HCT116 (cell line): ENCODE measurements at regions not wholly inside any gene's neighbourhood (a gene's known extent, or its start where the extent isn't known, plus 50 kb on each side); places are given as distances from the start of the nearest gene placed in this dataset.

Source experiments
- ATAC-seq: fragments of 200-7000 bp; cut with Tn5 transposase; 2 replicates; pipeline ENCODE4 v1.9.1; 2020; ENCODE audit warnings: mild to moderate bottlenecking, moderate library complexity
- BruUV-seq: library from RNA; stranded (reverse); fragments of 400-500 nt; replicated peaks from 2 replicates; lab custom pipeline; 2021; lab: Mats Ljungman, UMichigan
- CTCF ChIA-PET: fragments of 300-600 bp; sonication (Branson Sonifier 250); formaldehyde crosslinking; loops from one replicate; lab custom pipeline; 2021; ENCODE audit warnings: antibody characterized with exemption; lab: Charles Lee
- POLR2A ChIA-PET: fragments of 300-600, 350-600 bp; sonication (Branson Sonifier 250); formaldehyde crosslinking; loops from one replicate; lab custom pipeline; 2021; ENCODE audit warnings: antibody characterized with exemption; lab: Charles Lee
- RAD21 ChIA-PET, 2 experiments: fragments of 300-600 bp; sonication (Branson Sonifier 250); formaldehyde crosslinking; loops; one replicate each; lab custom pipeline; 2023; ENCODE audit warnings: low total read pairs in 2 of 2; ENCODE audit not compliant: uncharacterized antibody in 2 of 2, unreplicated experiment in 2 of 2, low non-redundant PET in 1 of 2; lab: Charles Lee
- DNase-seq: peaks from one replicate; pipeline ENCODE4 v3.0.0-alpha.2; 2010; ENCODE audit warnings: low read depth, low spot score
- H2AFZ ChIP-seq: fragments of 200-600 bp; shearing (Covaris generic), sonication (generic); 2 replicates; pipeline ENCODE4 v1.6.1; 2017; ENCODE audit warnings: low read depth, mixed run types, mixed read lengths, antibody characterized with exemption, low read length; ENCODE audit not compliant: poor library complexity, severe bottlenecking
- H3K27ac ChIP-seq: 2 replicates; pipeline ENCODE4 v1.5.1; 2012; ENCODE audit warnings: low read depth, low read length
- H3K27me3 ChIP-seq: fragments of 200-600 bp; sonication (generic); 2 replicates; pipeline ENCODE4 v1.6.1; 2016; ENCODE audit warnings: mixed run types, low read length, mixed read lengths; ENCODE audit not compliant: insufficient read depth
- H3K36me3 ChIP-seq, 2 experiments: fragments of 200-500 bp in 1 of 2; fragments of 200-600 bp in 1 of 2; sonication (Bioruptor generic) in 1 of 2; sonication (generic) in 1 of 2; 2 replicates each; pipeline versions ENCODE4 v1.5.1 to v1.6.1; 2014 to 2016; ENCODE audit warnings: low read length in 2 of 2, inconsistent platforms in 1 of 2, mixed read lengths in 1 of 2, mixed run types in 1 of 2; ENCODE audit not compliant: insufficient read depth in 2 of 2, control insufficient read depth in 1 of 2
- H3K4me1 ChIP-seq, 2 experiments: fragments of 200-600 bp in 1 of 2; sonication (generic) in 1 of 2; 2 replicates each; pipeline versions ENCODE4 v1.5.1 to v1.6.1; 2012 to 2017; ENCODE audit warnings: low read length in 2 of 2, inconsistent platforms in 1 of 2, mild to moderate bottlenecking in 1 of 2, mixed read lengths in 1 of 2, mixed run types in 1 of 2, moderate library complexity in 1 of 2; ENCODE audit not compliant: insufficient read depth in 2 of 2, control insufficient read depth in 1 of 2
- H3K4me2 ChIP-seq: fragments of 200-600 bp; sonication (generic); 2 replicates; pipeline ENCODE4 v1.6.1; 2017; ENCODE audit warnings: mixed run types, low read length, mixed read lengths
- H3K4me3 ChIP-seq, 2 experiments: fragments of 200-600 bp in 1 of 2; sonication (generic) in 1 of 2; replicated peaks in 1 of 2; 2 replicates each; pipeline ENCODE4 v1.5.1; 2011 to 2016; ENCODE audit warnings: low read length in 2 of 2, control low read depth in 1 of 2, low read depth in 1 of 2, mild to moderate bottlenecking in 1 of 2, mixed read lengths in 1 of 2, mixed run types in 1 of 2
- H3K79me2 ChIP-seq: fragments of 200-600 bp; sonication (generic); 2 replicates; pipeline ENCODE4 v1.6.1; 2017; ENCODE audit warnings: mild to moderate bottlenecking, mixed run types, low read length, moderate library complexity, mixed read lengths; ENCODE audit not compliant: insufficient read depth
- H3K9ac ChIP-seq: fragments of 200-600 bp; sonication (generic); 2 replicates; pipeline ENCODE4 v1.6.1; 2016; ENCODE audit warnings: low read length, mixed read lengths
- H3K9me2 ChIP-seq: fragments of 200-600 bp; sonication (generic), shearing (Covaris generic); 2 replicates; pipeline ENCODE4 v1.6.1; 2017; ENCODE audit warnings: mixed run types, mild to moderate bottlenecking, moderate library complexity; ENCODE audit not compliant: insufficient read depth
- H3K9me3 ChIP-seq, 2 experiments: fragments of 200-500 bp in 1 of 2; fragments of 200-600 bp in 1 of 2; sonication (Bioruptor generic) in 1 of 2; sonication (generic) in 1 of 2; 2 replicates each; pipeline ENCODE4 v1.6.1; 2014 to 2017; ENCODE audit warnings: low read length in 2 of 2, mixed read lengths in 2 of 2, inconsistent platforms in 1 of 2, low read depth in 1 of 2, mild to moderate bottlenecking in 1 of 2, mixed run types in 1 of 2, moderate library complexity in 1 of 2; ENCODE audit not compliant: control insufficient read depth in 1 of 2, insufficient read depth in 1 of 2
- H4K20me1 ChIP-seq: fragments of 200-600 bp; sonication (generic), shearing (Covaris generic); 2 replicates; pipeline ENCODE4 v1.6.1; 2017; ENCODE audit warnings: mixed run types, mild to moderate bottlenecking, moderate library complexity; ENCODE audit not compliant: insufficient read depth
- EGR1 ChIP-seq: IDR thresholded peaks from 2 replicates; pipeline ENCODE4 v1.6.1; 2012; ENCODE audit warnings: low read depth
- JUND ChIP-seq: IDR thresholded peaks from 2 replicates; pipeline ENCODE4 v1.6.1; 2012
- SRF ChIP-seq: IDR thresholded peaks from 2 replicates; pipeline ENCODE4 v1.6.1; 2012; ENCODE audit warnings: low read depth
- YY1 ChIP-seq: IDR thresholded peaks from 2 replicates; pipeline ENCODE4 v1.6.1; 2011; ENCODE audit warnings: low read length, low read depth, moderate library complexity, mild to moderate bottlenecking; ENCODE audit not compliant: insufficient replicate concordance; ENCODE audit errors: extremely low read depth
- intact Hi-C: fragments of 100-400 bp; cut with micrococcal nuclease; formaldehyde crosslinking; loops from 2 replicates; pipeline ENCODE4 v1.10.0; 2022
- TF ChIP-seq, protein P1 (sequence below): IDR thresholded peaks from 2 replicates; pipeline ENCODE4 v1.6.1; 2012; ENCODE audit warnings: low read depth
- TF ChIP-seq, protein P2 (sequence below): IDR thresholded peaks from 2 replicates; pipeline ENCODE4 v1.6.1; 2011; ENCODE audit warnings: mild to moderate bottlenecking, low read length, moderate library complexity; ENCODE audit not compliant: insufficient replicate concordance; ENCODE audit errors: extremely low read depth

DNA sequence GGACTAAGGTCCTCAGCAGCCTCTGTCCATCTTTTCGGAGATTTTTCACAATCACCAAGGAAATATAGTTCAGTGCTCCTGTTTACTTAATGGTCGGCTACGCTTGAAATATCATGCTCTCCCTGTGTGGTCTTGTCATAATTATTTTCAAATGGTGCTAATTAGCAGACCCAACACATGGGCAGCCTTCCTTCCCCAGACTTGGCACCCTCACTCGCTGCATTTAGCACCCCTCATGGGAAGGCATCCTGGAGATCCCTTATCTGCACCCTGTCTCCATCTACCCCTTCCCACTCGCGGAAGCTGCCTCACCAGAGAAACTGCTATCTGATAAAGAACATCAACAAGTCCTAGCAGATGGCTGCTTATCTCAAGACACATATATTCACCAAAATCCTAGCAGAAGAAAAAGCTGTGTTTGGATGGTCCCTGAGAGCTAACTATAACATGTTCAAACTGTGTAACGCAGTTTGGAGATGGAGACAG, 131.0 kb upstream of the ESR1 start:
- ChIA-PET RAD21 (no interaction called here), CTCF (interaction anchor here (1.0 to 2.4 kb wide), 3 partner anchors 14 to 448 kb away, joined by 3 to 14 read pairs (median 6); no protein-coding TSS in a partner anchor), POLR2A (no interaction called here)
- Histone ChIP-seq H3K9me3 (no peaks in the 10 kb centered on the region), H4K20me1 (no peaks in the 10 kb centered on the region), H3K9me2 (no peaks in the 10 kb centered on the region), H3K4me2 (no peak overlapping the region), H2AFZ (no peak overlapping the region), H3K4me3 (no peak overlapping the region), H3K4me1 (peaks cover 0 to 10% of the 10 kb centered on the region in 2 experiments; a peak in 1 of 4 replicates), H3K27me3 (no peaks in the 10 kb centered on the region), H3K36me3 (no peaks in the 10 kb centered on the region), H3K27ac (no peak overlapping the region), H3K79me2 (no peaks in the 10 kb centered on the region), H3K9ac (no peak overlapping the region)
- DNase-seq (no peak), ATAC-seq (no peak)
- TF ChIP-seq, protein P1, sequence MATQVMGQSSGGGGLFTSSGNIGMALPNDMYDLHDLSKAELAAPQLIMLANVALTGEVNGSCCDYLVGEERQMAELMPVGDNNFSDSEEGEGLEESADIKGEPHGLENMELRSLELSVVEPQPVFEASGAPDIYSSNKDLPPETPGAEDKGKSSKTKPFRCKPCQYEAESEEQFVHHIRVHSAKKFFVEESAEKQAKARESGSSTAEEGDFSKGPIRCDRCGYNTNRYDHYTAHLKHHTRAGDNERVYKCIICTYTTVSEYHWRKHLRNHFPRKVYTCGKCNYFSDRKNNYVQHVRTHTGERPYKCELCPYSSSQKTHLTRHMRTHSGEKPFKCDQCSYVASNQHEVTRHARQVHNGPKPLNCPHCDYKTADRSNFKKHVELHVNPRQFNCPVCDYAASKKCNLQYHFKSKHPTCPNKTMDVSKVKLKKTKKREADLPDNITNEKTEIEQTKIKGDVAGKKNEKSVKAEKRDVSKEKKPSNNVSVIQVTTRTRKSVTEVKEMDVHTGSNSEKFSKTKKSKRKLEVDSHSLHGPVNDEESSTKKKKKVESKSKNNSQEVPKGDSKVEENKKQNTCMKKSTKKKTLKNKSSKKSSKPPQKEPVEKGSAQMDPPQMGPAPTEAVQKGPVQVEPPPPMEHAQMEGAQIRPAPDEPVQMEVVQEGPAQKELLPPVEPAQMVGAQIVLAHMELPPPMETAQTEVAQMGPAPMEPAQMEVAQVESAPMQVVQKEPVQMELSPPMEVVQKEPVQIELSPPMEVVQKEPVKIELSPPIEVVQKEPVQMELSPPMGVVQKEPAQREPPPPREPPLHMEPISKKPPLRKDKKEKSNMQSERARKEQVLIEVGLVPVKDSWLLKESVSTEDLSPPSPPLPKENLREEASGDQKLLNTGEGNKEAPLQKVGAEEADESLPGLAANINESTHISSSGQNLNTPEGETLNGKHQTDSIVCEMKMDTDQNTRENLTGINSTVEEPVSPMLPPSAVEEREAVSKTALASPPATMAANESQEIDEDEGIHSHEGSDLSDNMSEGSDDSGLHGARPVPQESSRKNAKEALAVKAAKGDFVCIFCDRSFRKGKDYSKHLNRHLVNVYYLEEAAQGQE, result no peak
- no peak for TF ChIP-seq YY1
- no peak for TF ChIP-seq SRF
- TF ChIP-seq, protein P2, sequence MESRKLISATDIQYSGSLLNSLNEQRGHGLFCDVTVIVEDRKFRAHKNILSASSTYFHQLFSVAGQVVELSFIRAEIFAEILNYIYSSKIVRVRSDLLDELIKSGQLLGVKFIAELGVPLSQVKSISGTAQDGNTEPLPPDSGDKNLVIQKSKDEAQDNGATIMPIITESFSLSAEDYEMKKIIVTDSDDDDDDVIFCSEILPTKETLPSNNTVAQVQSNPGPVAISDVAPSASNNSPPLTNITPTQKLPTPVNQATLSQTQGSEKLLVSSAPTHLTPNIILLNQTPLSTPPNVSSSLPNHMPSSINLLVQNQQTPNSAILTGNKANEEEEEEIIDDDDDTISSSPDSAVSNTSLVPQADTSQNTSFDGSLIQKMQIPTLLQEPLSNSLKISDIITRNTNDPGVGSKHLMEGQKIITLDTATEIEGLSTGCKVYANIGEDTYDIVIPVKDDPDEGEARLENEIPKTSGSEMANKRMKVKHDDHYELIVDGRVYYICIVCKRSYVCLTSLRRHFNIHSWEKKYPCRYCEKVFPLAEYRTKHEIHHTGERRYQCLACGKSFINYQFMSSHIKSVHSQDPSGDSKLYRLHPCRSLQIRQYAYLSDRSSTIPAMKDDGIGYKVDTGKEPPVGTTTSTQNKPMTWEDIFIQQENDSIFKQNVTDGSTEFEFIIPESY, result no peak
- no peak for TF ChIP-seq EGR1
- no peak for TF ChIP-seq JUND
- BruUV-seq, result no TSS peak
- intact Hi-C loops, result loop anchor here (5.0 kb wide), 2 partner anchors 86 to 681 kb away; no protein-coding TSS in a partner anchor
